Astrocyte of the spinal cord (primary cell): ENCODE measurements at regions not wholly inside any gene's neighbourhood (a gene's known extent, or its start where the extent isn't known, plus 50 kb on each side); places are given as distances from the start of the nearest gene placed in this dataset.

ENCODE experiments used
- DNase-seq: peaks from one replicate; pipeline ENCODE4 v3.0.0; 2011; ENCODE audit warnings: low read depth, low spot score
- H3K4me3 ChIP-seq: 2 replicates; pipeline ENCODE4 v1.5.1; 2011; ENCODE audit warnings: low read depth, mild to moderate bottlenecking, low read length, moderate library complexity
- CTCF ChIP-seq: IDR thresholded peaks from 2 replicates; pipeline ENCODE4 v1.5.1; 2012; ENCODE audit warnings: low read depth, mild to moderate bottlenecking, low read length, inconsistent platforms
- in situ Hi-C: cut with HindIII; loops from 2 replicates; pipeline ENCODE4 v1.10.0; 2017; ENCODE audit warnings: low sequenced_read_pairs

GRCh38 chr11:70630816-70631623 lies 232.7 kb downstream of the CTTN start:
- no peak for TF ChIP-seq CTCF
- in situ Hi-C loops, result no loop called here
- no peak for DNase-seq
- no peak overlapping the region for H3K4me3 ChIP-seq

GRCh38 chr11:70631624-70632047 lies 233.3 kb downstream of the CTTN start:
- in situ Hi-C loops, result no loop called here
- H3K4me3 ChIP-seq, result no peak overlapping the region
- no peak for DNase-seq
- TF ChIP-seq CTCF, result no peak

- TF ChIP-seq CTCF, result no peak
- in situ Hi-C loops, result no loop called here
- DNase-seq, result no peak
- no peak overlapping the region for H3K4me3 ChIP-seq
Measured at GRCh38 chr11:70633610-70634009, 235.3 kb downstream of the CTTN start.

- no peak for TF ChIP-seq CTCF
- no peak overlapping the region for H3K4me3 ChIP-seq
- in situ Hi-C loops, result no loop called here
- DNase-seq, result no peak
Measured at GRCh38 chr11:70636659-70637058, 238.3 kb downstream of the CTTN start.

GRCh38 chr11:70637186-70637800 lies 239.0 kb downstream of the CTTN start:
- no peak for DNase-seq
- in situ Hi-C loops, result no loop called here
- H3K4me3 ChIP-seq, result no peak overlapping the region
- TF ChIP-seq CTCF, result no peak

- no peak overlapping the region for H3K4me3 ChIP-seq
- TF ChIP-seq CTCF, result no peak
- in situ Hi-C loops, result no loop called here
- DNase-seq, result no peak
Measured at GRCh38 chr11:70637949-70638583, 239.7 kb downstream of the CTTN start.
